ENCODE measurements at regions not wholly inside any gene's neighbourhood (a gene's known extent, or its start where the extent isn't known, plus 50 kb on each side); places are given as distances from the start of the nearest gene placed in this dataset.

- Histone ChIP-seq H3K4me1 (ENCODE audit: insufficient read depth, poor library complexity, severe bottlenecking) (no peaks in the 10 kb centered on the region), H3K27ac (ENCODE audit: poor library complexity, severe bottlenecking) (no peak overlapping the region), H3K36me3 (ENCODE audit: low read depth) (no peaks in the 10 kb centered on the region), H3K9me3 (ENCODE audit: severe bottlenecking) (no peaks in the 10 kb centered on the region), H3K4me3 (ENCODE audit: severe bottlenecking) (no peak overlapping the region), H3K27me3 (ENCODE audit: insufficient read depth, poor library complexity, severe bottlenecking) (no peaks in the 10 kb centered on the region)
- no peak for TF ChIP-seq CTCF (IDR thresholded peaks at IDR 0.05; ENCODE audit: poor library complexity, severe bottlenecking)
- no peak for DNase-seq (ENCODE audit: low spot score)
- ATAC-seq (ENCODE audit: low read depth), result no peak
Observed at GRCh38 chr4:100591161-100591876, 73.5 kb upstream of the EMCN start.

GRCh38 chr4:100590325-100590724, 72.5 kb upstream of the EMCN start:
- Histone ChIP-seq H3K4me3 (ENCODE audit: severe bottlenecking) (no peak overlapping the region), H3K36me3 (ENCODE audit: low read depth) (no peaks in the 10 kb centered on the region), H3K27me3 (ENCODE audit: insufficient read depth, poor library complexity, severe bottlenecking) (no peaks in the 10 kb centered on the region), H3K4me1 (ENCODE audit: insufficient read depth, poor library complexity, severe bottlenecking) (no peaks in the 10 kb centered on the region), H3K9me3 (ENCODE audit: severe bottlenecking) (no peaks in the 10 kb centered on the region), H3K27ac (ENCODE audit: poor library complexity, severe bottlenecking) (no peak overlapping the region)
- ATAC-seq (ENCODE audit: low read depth) (no peak), DNase-seq (ENCODE audit: low spot score) (no peak)
- TF ChIP-seq CTCF (IDR thresholded peaks at IDR 0.05; ENCODE audit: poor library complexity, severe bottlenecking), result no peak

- ATAC-seq (ENCODE audit: low read depth), result no peak
Observed at GRCh38 chr4:100588076-100588475, 70.3 kb upstream of the EMCN start.

GRCh38 chr4:100582146-100582545, 64.3 kb upstream of the EMCN start:
- Histone ChIP-seq H3K4me3 (ENCODE audit: severe bottlenecking) (no peak overlapping the region), H3K9me3 (ENCODE audit: severe bottlenecking) (no peaks in the 10 kb centered on the region), H3K27ac (ENCODE audit: poor library complexity, severe bottlenecking) (peak overlapping the region; percentile 19), H3K27me3 (ENCODE audit: insufficient read depth, poor library complexity, severe bottlenecking) (no peaks in the 10 kb centered on the region), H3K4me1 (ENCODE audit: insufficient read depth, poor library complexity, severe bottlenecking) (peaks cover 14% of the 10 kb centered on the region), H3K36me3 (ENCODE audit: low read depth) (no peaks in the 10 kb centered on the region)
- TF ChIP-seq CTCF (IDR thresholded peaks at IDR 0.05; ENCODE audit: poor library complexity, severe bottlenecking), result no peak
- DNase-seq (ENCODE audit: low spot score) (no peak), ATAC-seq (ENCODE audit: low read depth) (no peak)

More at GRCh38 chr4:100588076-100588475, 70.3 kb upstream of the EMCN start:
- no peaks in the 10 kb centered on the region for H3K27me3 ChIP-seq (ENCODE audit: insufficient read depth, poor library complexity, severe bottlenecking)
- no peaks in the 10 kb centered on the region for H3K4me1 ChIP-seq (ENCODE audit: insufficient read depth, poor library complexity, severe bottlenecking)
- H3K36me3 ChIP-seq (ENCODE audit: low read depth), result no peaks in the 10 kb centered on the region
- H3K4me3 ChIP-seq (ENCODE audit: severe bottlenecking), result no peak overlapping the region
- no peak for DNase-seq (ENCODE audit: low spot score)
- H3K27ac ChIP-seq (ENCODE audit: poor library complexity, severe bottlenecking), result no peak overlapping the region
- TF ChIP-seq CTCF (IDR thresholded peaks at IDR 0.05; ENCODE audit: poor library complexity, severe bottlenecking), result no peak
- H3K9me3 ChIP-seq (ENCODE audit: severe bottlenecking), result no peaks in the 10 kb centered on the region

GRCh38 chr4:100581337-100581736, 63.5 kb upstream of the EMCN start:
- H3K27ac ChIP-seq (ENCODE audit: poor library complexity, severe bottlenecking), result peak overlapping the region; percentile 19
- peak; percentile 98 for ATAC-seq (ENCODE audit: low read depth)
- H3K27me3 ChIP-seq (ENCODE audit: insufficient read depth, poor library complexity, severe bottlenecking), result no peaks in the 10 kb centered on the region
- no peaks in the 10 kb centered on the region for H3K36me3 ChIP-seq (ENCODE audit: low read depth)
- peaks cover 14% of the 10 kb centered on the region for H3K4me1 ChIP-seq (ENCODE audit: insufficient read depth, poor library complexity, severe bottlenecking)
- no peaks in the 10 kb centered on the region for H3K9me3 ChIP-seq (ENCODE audit: severe bottlenecking)
- H3K4me3 ChIP-seq (ENCODE audit: severe bottlenecking), result no peak overlapping the region
- no peak for TF ChIP-seq CTCF (IDR thresholded peaks at IDR 0.05; ENCODE audit: poor library complexity, severe bottlenecking)
- peak; percentile 80 for DNase-seq (ENCODE audit: low spot score)

Measured in RWPE2 (cell line).